HepG2 (cell line): ENCODE measurements at regions not wholly inside any gene's neighbourhood (a gene's known extent, or its start where the extent isn't known, plus 50 kb on each side); places are given as distances from the start of the nearest gene placed in this dataset.

Experiments
- ADNP ChIP-seq: sonication (generic); formaldehyde crosslinking; IDR thresholded peaks from 2 replicates; pipeline ENCODE4 v1.4.0; 2020; ENCODE audit warnings: missing genetic modification reagents
- FOXK2 ChIP-seq: fragments of 450-650 bp; IDR thresholded peaks from 2 replicates; pipeline ENCODE4 v1.6.1; 2016
- ISL2 ChIP-seq: sonication (generic); formaldehyde crosslinking; IDR thresholded peaks from 2 replicates; pipeline ENCODE4 v1.5.0; 2020; ENCODE audit warnings: missing genetic modification reagents
- KDM4B ChIP-seq: sonication (generic); formaldehyde crosslinking; IDR thresholded peaks from 2 replicates; pipeline ENCODE4 v1.4.0; 2020; ENCODE audit warnings: missing genetic modification reagents
- KLF13 ChIP-seq: sonication (generic); formaldehyde crosslinking; IDR thresholded peaks from 2 replicates; pipeline ENCODE4 v1.4.0; 2020; ENCODE audit warnings: mild to moderate bottlenecking, missing genetic modification reagents
- PATZ1 ChIP-seq: sonication (generic); formaldehyde crosslinking; IDR thresholded peaks from 2 replicates; pipeline ENCODE4 v1.4.0; 2020; ENCODE audit warnings: missing genetic modification reagents
- POLR2A ChIP-seq, 2 experiments: IDR thresholded peaks; 2 replicates each; pipeline ENCODE4 v1.6.1; 2011; ENCODE audit warnings: low read depth in 2 of 2, low read length in 2 of 2, mild to moderate bottlenecking in 1 of 2, moderate library complexity in 1 of 2; ENCODE audit not compliant: insufficient read depth in 1 of 2
- POLR2AphosphoS5 ChIP-seq: IDR thresholded peaks from 2 replicates; pipeline ENCODE4 v1.6.1; 2012; ENCODE audit warnings: low read depth, low read length
- ZNF672 ChIP-seq: sonication (generic); formaldehyde crosslinking; IDR thresholded peaks from 2 replicates; pipeline ENCODE4 v1.8.1; 2022; ENCODE audit warnings: missing genetic modification reagents

- TF ChIP-seq POLR2AphosphoS5 (no peak), ISL2 (CRISPR knock-in tag) (no peak), KDM4B (CRISPR knock-in tag) (no peak), FOXK2 (no peak), KLF13 (no peak), PATZ1 (CRISPR knock-in tag) (no peak), ZNF672 (CRISPR knock-in tag) (no peak), POLR2A (IDR thresholded peaks at IDR 0.05; ENCODE audit: insufficient read depth in 1 of 2, low read depth in 2 of 2, low read length in 2 of 2) (no peak), ADNP (CRISPR knock-in tag) (no peak)
Measured at GRCh38 chr13:110976785-110977184, 61.9 kb upstream of the ANKRD10 start.
